BJ (cell line): ENCODE measurements at regions not wholly inside any gene's neighbourhood (a gene's known extent, or its start where the extent isn't known, plus 50 kb on each side); places are given as distances from the start of the nearest gene placed in this dataset.

ENCODE experiments used
- CTCF ChIA-PET: fragments of 350-600 bp; formaldehyde crosslinking; extraction: SDS; loops from one replicate; lab custom pipeline; 2021; ENCODE audit warnings: antibody characterized with exemption, inconsistent platforms; lab: Yijun Ruan, JAX
- POLR2A ChIA-PET: fragments of 300-600 bp; sonication (Branson Sonifier 250); formaldehyde crosslinking; extraction: SDS; loops from one replicate; lab custom pipeline; 2021; ENCODE audit warnings: antibody characterized with exemption; lab: Charles Lee
- DNase-seq: peaks from one replicate; pipeline ENCODE4 v3.0.0-alpha.2; 2011; ENCODE audit warnings: low read depth
- H3K27me3 ChIP-seq: 2 replicates; pipeline ENCODE4 v1.6.0; 2011; ENCODE audit warnings: low read length; ENCODE audit not compliant: control insufficient read depth, insufficient read depth
- H3K36me3 ChIP-seq: 2 replicates; pipeline ENCODE4 v1.5.1; 2011; ENCODE audit warnings: low read length; ENCODE audit not compliant: control insufficient read depth, insufficient read depth
- H3K4me3 ChIP-seq: 2 replicates; pipeline ENCODE4 v1.5.1; 2011; ENCODE audit warnings: low read depth, mild to moderate bottlenecking, control low read depth, low read length
- CTCF ChIP-seq: IDR thresholded peaks from 2 replicates; pipeline ENCODE4 v1.5.1; 2011; ENCODE audit warnings: low read depth, mild to moderate bottlenecking, control low read depth, inconsistent platforms, low read length, moderate library complexity; ENCODE audit not compliant: insufficient read depth

DNA sequence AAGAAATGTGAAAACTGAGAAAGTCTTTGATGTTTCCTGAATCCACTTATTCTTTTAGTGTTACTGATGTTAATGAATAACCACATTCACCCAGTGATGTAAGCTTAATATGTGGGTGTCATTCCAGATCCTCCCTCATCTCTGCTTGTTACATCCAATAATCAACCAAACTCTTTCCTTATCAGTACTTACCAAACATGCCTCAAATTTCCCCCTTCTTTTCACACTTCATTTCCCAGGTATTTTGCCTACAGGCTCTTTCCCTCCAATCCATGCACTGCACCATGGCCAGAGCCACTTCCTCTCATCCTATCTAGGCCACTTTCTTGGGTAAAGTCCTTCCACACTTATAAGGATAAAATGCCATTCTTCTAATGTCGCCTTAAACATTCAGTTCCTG lies 451.5 kb downstream of the NPIPA7 start:
- H3K36me3 ChIP-seq = no peaks in the 10 kb centered on the region
- no peak overlapping the region for H3K4me3 ChIP-seq
- no peaks in the 10 kb centered on the region for H3K27me3 ChIP-seq
- CTCF ChIA-PET = no interaction called here
- no peak for TF ChIP-seq CTCF
- DNase-seq = no peak
- POLR2A ChIA-PET = no interaction called here

GRCh38 chr16:16830973-16831372 lies 452.0 kb downstream of the NPIPA7 start:
- POLR2A ChIA-PET = no interaction called here
- no peaks in the 10 kb centered on the region for H3K36me3 ChIP-seq
- H3K27me3 ChIP-seq = no peaks in the 10 kb centered on the region
- TF ChIP-seq CTCF = no peak
- CTCF ChIA-PET = no interaction called here
- no peak for DNase-seq
- no peak overlapping the region for H3K4me3 ChIP-seq

- no peak for TF ChIP-seq CTCF
- Histone ChIP-seq H3K27me3 (no peaks in the 10 kb centered on the region), H3K4me3 (no peak overlapping the region), H3K36me3 (no peaks in the 10 kb centered on the region)
- no peak for DNase-seq
- POLR2A ChIA-PET = no interaction called here
- CTCF ChIA-PET = no interaction called here
These were observed 454.2 kb downstream of the NPIPA7 start for GRCh38 chr16:16833165-16833564.

DNA sequence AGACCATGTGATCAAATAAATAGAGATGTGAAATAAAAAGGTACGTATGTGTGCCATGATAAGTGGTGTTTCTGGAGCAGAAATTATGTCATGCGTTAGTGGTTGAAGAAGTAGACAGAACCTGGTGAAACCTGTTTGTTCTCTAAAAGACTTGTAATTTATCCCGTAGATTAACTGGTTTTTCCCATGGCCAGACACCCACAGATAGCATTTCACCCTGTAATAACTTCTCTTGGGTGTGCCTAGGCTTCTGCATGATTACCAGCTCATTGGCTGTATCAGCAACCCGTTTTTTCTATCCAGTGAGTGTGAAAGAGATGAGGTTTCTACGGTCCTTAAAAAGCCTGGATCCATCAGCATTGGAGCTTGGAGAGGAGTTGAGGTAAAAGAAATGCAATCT lies 471.3 kb downstream of the NPIPA7 start:
- TF ChIP-seq CTCF = no peak
- no peaks in the 10 kb centered on the region for H3K36me3 ChIP-seq
- no peak for DNase-seq
- ChIA-PET CTCF (no interaction called here), POLR2A (no interaction called here)
- no peak overlapping the region for H3K4me3 ChIP-seq
- no peaks in the 10 kb centered on the region for H3K27me3 ChIP-seq

- Histone ChIP-seq H3K4me3 (no peak overlapping the region), H3K27me3 (no peaks in the 10 kb centered on the region), H3K36me3 (no peaks in the 10 kb centered on the region)
- ChIA-PET POLR2A (no interaction called here), CTCF (no interaction called here)
- TF ChIP-seq CTCF = no peak
- no peak for DNase-seq
These were observed 478.1 kb downstream of the NPIPA7 start for GRCh38 chr16:16857012-16857411.
